ENCODE measurements at regions not wholly inside any gene's neighbourhood (a gene's known extent, or its start where the extent isn't known, plus 50 kb on each side); places are given as distances from the start of the nearest gene placed in this dataset.
A peak's percentile ranks its signal among the peaks of the same experiment; 100 is the strongest.

DNA sequence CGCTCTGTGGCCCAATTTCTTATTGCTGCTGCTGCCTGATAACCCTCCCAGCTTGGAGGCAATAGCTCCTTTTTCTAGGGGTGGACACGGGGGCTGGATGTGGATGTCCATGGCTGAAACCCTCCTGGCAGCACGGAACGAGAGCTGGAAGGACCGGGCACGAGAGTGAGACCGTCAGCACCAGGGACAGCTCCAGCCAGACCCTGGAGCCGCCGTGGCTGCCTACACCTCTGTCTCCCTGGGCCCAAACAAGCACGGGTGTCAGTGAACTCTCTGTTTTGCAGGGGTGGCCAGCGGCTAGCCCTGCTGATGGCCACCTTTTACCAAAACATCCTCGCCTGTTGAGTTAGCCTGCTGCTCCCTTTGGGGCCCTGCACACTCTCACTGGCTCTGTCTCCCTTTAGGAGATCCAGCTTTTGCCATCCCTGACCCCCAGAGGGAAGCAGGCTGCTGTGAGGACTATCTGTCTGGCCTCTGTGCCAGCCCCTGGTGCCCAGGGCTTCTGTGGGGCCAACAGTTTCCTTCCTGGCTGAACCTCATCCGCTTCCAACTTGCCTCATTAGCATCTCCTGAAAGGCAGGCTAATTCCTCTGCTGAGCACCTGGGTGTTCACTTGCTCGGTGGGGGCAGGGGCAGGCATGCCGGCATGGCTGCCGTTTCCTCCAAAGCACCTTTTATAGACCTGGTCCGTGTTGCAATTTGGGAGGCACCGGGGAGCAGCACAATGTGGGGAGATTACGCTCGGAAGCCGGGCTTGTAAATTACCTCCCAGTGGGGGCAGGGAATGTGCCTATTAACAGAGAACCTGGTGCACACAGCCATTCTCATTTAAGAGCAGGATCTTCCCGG, 118.1 kb downstream of the ENGASE start (continued):
- TF ChIP-seq, protein P1, sequence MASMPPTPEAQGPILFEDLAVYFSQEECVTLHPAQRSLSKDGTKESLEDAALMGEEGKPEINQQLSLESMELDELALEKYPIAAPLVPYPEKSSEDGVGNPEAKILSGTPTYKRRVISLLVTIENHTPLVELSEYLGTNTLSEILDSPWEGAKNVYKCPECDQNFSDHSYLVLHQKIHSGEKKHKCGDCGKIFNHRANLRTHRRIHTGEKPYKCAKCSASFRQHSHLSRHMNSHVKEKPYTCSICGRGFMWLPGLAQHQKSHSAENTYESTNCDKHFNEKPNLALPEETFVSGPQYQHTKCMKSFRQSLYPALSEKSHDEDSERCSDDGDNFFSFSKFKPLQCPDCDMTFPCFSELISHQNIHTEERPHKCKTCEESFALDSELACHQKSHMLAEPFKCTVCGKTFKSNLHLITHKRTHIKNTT (CRISPR knock-in tag; IDR thresholded peaks at IDR 0.05): no peak
- TF ChIP-seq ZMAT3 (CRISPR knock-in tag; conservative IDR thresholded peaks at IDR 0.05) (peak; percentile 86), U2AF2 (IDR thresholded peaks at IDR 0.05; ENCODE audit: low read depth, low read length) (no peak), AHR (CRISPR knock-in tag; IDR thresholded peaks at IDR 0.05) (0 out of 2 replicates have a peak, but pooled peaks have one; percentile 56), PHF20 (CRISPR knock-in tag; IDR thresholded peaks at IDR 0.05) (no peak), SMARCC2 (IDR thresholded peaks at IDR 0.05) (no peak), ZNF44 (CRISPR knock-in tag; IDR thresholded peaks at IDR 0.05) (no peak), FOXK1 (CRISPR knock-in tag; IDR thresholded peaks at IDR 0.05; ENCODE audit: borderline replicate concordance, low read depth) (no peak), ZNF282 (IDR thresholded peaks at IDR 0.05; ENCODE audit: partially characterized antibody) (no peak), ZNF761 (CRISPR knock-in tag; conservative IDR thresholded peaks at IDR 0.05) (no peak), REPIN1 (CRISPR knock-in tag; IDR thresholded peaks at IDR 0.05; ENCODE audit: borderline replicate concordance, low read depth) (0 out of 2 replicates have a peak, but pooled peaks have one; percentile 24), ELF4 (CRISPR knock-in tag; IDR thresholded peaks at IDR 0.05; ENCODE audit: borderline replicate concordance) (no peak), ADNP (CRISPR knock-in tag; IDR thresholded peaks at IDR 0.05) (no peak), PHF5A (CRISPR knock-in tag; IDR thresholded peaks at IDR 0.05; ENCODE audit: low read depth, unreplicated experiment) (no peak), ZNF180 (CRISPR knock-in tag; IDR thresholded peaks at IDR 0.05; ENCODE audit: borderline replicate concordance, low read depth) (no peak), ZNF326 (CRISPR knock-in tag; IDR thresholded peaks at IDR 0.05; ENCODE audit: borderline replicate concordance) (no peak), ZNF556 (CRISPR knock-in tag; IDR thresholded peaks at IDR 0.05; ENCODE audit: borderline replicate concordance) (no peak), ZSCAN9 (CRISPR knock-in tag; IDR thresholded peaks at IDR 0.05; ENCODE audit: borderline replicate concordance) (peak; percentile 85; the same call in 1 of the 2 replicates), MYNN (CRISPR knock-in tag; IDR thresholded peaks at IDR 0.05; ENCODE audit: low read depth) (no peak), GFI1 (CRISPR knock-in tag; IDR thresholded peaks at IDR 0.05; ENCODE audit: borderline replicate concordance) (no peak)
- TF ChIP-seq, protein P2, sequence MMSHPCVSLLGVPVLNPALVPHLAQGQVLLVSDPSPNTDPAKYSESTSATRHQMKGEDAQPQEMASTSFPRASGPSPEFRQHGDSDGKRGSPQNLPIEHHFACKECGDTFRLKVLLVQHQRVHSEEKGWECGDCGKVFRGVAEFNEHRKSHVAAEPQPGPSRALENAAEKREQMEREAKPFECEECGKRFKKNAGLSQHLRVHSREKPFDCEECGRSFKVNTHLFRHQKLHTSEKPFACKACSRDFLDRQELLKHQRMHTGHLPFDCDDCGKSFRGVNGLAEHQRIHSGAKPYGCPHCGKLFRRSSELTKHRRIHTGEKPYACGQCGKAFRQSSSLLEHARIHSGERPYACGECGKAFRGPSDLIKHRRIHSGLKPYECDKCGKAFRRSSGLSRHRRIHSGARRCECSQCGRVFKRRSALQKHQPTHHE (CRISPR knock-in tag; IDR thresholded peaks at IDR 0.05; ENCODE audit: borderline replicate concordance): no peak
- TF ChIP-seq, protein P3, sequence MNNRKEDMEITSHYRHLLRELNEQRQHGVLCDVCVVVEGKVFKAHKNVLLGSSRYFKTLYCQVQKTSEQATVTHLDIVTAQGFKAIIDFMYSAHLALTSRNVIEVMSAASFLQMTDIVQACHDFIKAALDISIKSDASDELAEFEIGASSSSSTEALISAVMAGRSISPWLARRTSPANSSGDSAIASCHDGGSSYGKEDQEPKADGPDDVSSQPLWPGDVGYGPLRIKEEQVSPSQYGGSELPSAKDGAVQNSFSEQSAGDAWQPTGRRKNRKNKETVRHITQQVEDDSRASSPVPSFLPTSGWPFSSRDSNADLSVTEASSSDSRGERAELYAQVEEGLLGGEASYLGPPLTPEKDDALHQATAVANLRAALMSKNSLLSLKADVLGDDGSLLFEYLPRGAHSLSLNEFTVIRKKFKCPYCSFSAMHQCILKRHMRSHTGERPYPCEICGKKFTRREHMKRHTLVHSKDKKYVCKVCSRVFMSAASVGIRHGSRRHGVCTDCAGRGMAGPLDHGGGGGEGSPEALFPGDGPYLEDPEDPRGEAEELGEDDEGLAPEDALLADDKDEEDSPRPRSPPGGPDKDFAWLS (CRISPR knock-in tag; IDR thresholded peaks at IDR 0.05; ENCODE audit: borderline replicate concordance): no peak
- TF ChIP-seq, protein P4, sequence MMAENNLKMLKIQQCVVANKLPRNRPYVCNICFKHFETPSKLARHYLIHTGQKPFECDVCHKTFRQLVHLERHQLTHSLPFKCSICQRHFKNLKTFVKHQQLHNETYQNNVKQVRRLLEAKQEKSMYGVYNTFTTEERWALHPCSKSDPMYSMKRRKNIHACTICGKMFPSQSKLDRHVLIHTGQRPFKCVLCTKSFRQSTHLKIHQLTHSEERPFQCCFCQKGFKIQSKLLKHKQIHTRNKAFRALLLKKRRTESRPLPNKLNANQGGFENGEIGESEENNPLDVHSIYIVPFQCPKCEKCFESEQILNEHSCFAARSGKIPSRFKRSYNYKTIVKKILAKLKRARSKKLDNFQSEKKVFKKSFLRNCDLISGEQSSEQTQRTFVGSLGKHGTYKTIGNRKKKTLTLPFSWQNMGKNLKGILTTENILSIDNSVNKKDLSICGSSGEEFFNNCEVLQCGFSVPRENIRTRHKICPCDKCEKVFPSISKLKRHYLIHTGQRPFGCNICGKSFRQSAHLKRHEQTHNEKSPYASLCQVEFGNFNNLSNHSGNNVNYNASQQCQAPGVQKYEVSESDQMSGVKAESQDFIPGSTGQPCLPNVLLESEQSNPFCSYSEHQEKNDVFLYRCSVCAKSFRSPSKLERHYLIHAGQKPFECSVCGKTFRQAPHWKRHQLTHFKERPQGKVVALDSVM (CRISPR knock-in tag; IDR thresholded peaks at IDR 0.05): no peak

Measured in HepG2 (cell line).